HG02678 (cell line): ENCODE measurements at regions not wholly inside any gene's neighbourhood (a gene's known extent, or its start where the extent isn't known, plus 50 kb on each side); places are given as distances from the start of the nearest gene placed in this dataset.

Experiments
- ATAC-seq: cut with Tn5 transposase; IDR thresholded peaks from one replicate; pipeline ENCODE4 v1.9.1; 2021; ENCODE audit warnings: mild to moderate bottlenecking, moderate library complexity; ENCODE audit not compliant: unreplicated experiment

GRCh38 chr2:138962686-138963085, 182.5 kb upstream of the NXPH2 start:
- ATAC-seq: no peak

GRCh38 chr2:138960191-138960590, 180.0 kb upstream of the NXPH2 start:
- ATAC-seq: no peak

- ATAC-seq: no peak
These were observed 178.8 kb upstream of the NXPH2 start for GRCh38 chr2:138959031-138959430.

- no peak for ATAC-seq
These were observed 175.9 kb upstream of the NXPH2 start for GRCh38 chr2:138956116-138956515.

GRCh38 chr2:138950486-138950885, 170.3 kb upstream of the NXPH2 start:
- no peak for ATAC-seq

- no peak for ATAC-seq
These were observed 169.3 kb upstream of the NXPH2 start for GRCh38 chr2:138949517-138949916.

GRCh38 chr2:138948070-138948539, 167.9 kb upstream of the NXPH2 start:
- ATAC-seq: peak; percentile 64

- ATAC-seq: no peak
These were observed 163.3 kb upstream of the NXPH2 start for GRCh38 chr2:138943470-138943869.

GRCh38 chr2:138942466-138942865, 162.3 kb upstream of the NXPH2 start:
- no peak for ATAC-seq

- ATAC-seq: no peak
These were observed 151.4 kb upstream of the NXPH2 start for GRCh38 chr2:138931284-138932256.

GRCh38 chr2:138930571-138930970, 150.4 kb upstream of the NXPH2 start:
- ATAC-seq: no peak

- ATAC-seq: no peak
These were observed 148.3 kb upstream of the NXPH2 start for GRCh38 chr2:138928374-138929021.

- ATAC-seq: no peak
These were observed 142.9 kb upstream of the NXPH2 start for GRCh38 chr2:138922973-138923563.

- no peak for ATAC-seq
These were observed 139.0 kb upstream of the NXPH2 start for GRCh38 chr2:138919120-138919747.

GRCh38 chr2:138910427-138910826, 130.2 kb upstream of the NXPH2 start:
- no peak for ATAC-seq

- no peak for ATAC-seq
These were observed 126.4 kb upstream of the NXPH2 start for GRCh38 chr2:138906549-138906948.

- ATAC-seq: no peak
These were observed 122.2 kb upstream of the NXPH2 start for GRCh38 chr2:138902239-138902871.

GRCh38 chr2:138901530-138901929, 121.3 kb upstream of the NXPH2 start:
- no peak for ATAC-seq

GRCh38 chr2:138898855-138899254, 118.7 kb upstream of the NXPH2 start:
- ATAC-seq: no peak

GRCh38 chr2:138897274-138897673, 117.1 kb upstream of the NXPH2 start:
- ATAC-seq: no peak

- no peak for ATAC-seq
These were observed 113.6 kb upstream of the NXPH2 start for GRCh38 chr2:138893746-138894145.
